Calu3 (cell line): ENCODE measurements at regions not wholly inside any gene's neighbourhood (a gene's known extent, or its start where the extent isn't known, plus 50 kb on each side); places are given as distances from the start of the nearest gene placed in this dataset.

Experiments
- BruUV-seq: library from RNA; stranded (reverse); fragments of 400-500 nt; replicated peaks from 2 replicates; lab custom pipeline; 2021; lab: Mats Ljungman, UMichigan
- CTCF ChIA-PET: fragments of 300-600 bp; sonication (Branson Sonifier 250); formaldehyde crosslinking; loops from one replicate; lab custom pipeline; 2022; ENCODE audit warnings: antibody characterized with exemption; lab: Charles Lee
- DNase-seq: peaks from one replicate; pipeline ENCODE4 v3.0.0; 2022
- H3K27ac Mint-ChIP-seq: one replicate; pipeline ENCODE4 v1.8.0; 2022; ENCODE audit warnings: mixed read lengths; ENCODE audit not compliant: unreplicated experiment
- H3K27me3 Mint-ChIP-seq: one replicate; pipeline ENCODE4 v1.8.0; 2022; ENCODE audit warnings: mixed read lengths; ENCODE audit not compliant: unreplicated experiment
- H3K36me3 Mint-ChIP-seq: one replicate; pipeline ENCODE4 v1.8.0; 2022; ENCODE audit warnings: mild to moderate bottlenecking, moderate library complexity, mixed read lengths; ENCODE audit not compliant: insufficient read depth, unreplicated experiment
- H3K4me1 Mint-ChIP-seq: one replicate; pipeline ENCODE4 v1.8.0; 2022; ENCODE audit warnings: mild to moderate bottlenecking, low read depth, mixed read lengths; ENCODE audit not compliant: unreplicated experiment
- H3K4me3 Mint-ChIP-seq: one replicate; pipeline ENCODE4 v1.8.0; 2022; ENCODE audit warnings: mild to moderate bottlenecking, low read depth, moderate library complexity, mixed read lengths; ENCODE audit not compliant: unreplicated experiment
- H3K9me3 Mint-ChIP-seq: one replicate; pipeline ENCODE4 v1.8.0; 2022; ENCODE audit warnings: low read depth, mixed read lengths; ENCODE audit not compliant: unreplicated experiment
- CTCF ChIP-seq: fragments of 200-600 bp; IDR thresholded peaks from one replicate; pipeline ENCODE4 v1.8.0; 2022; ENCODE audit warnings: antibody characterized with exemption; ENCODE audit not compliant: unreplicated experiment
- intact Hi-C: fragments of 100-400 bp; cut with micrococcal nuclease; formaldehyde crosslinking; loops from one replicate; pipeline ENCODE4 v1.10.0; 2022; ENCODE audit not compliant: unreplicated experiment

GRCh38 chr1:209218113-209218512 lies 365.4 kb upstream of the CAMK1G start:
- DNase-seq = no peak
- no TSS peak for BruUV-seq
- Mint-ChIP-seq H3K27ac (no peak overlapping the region), H3K4me3 (no peak overlapping the region), H3K27me3 (peaks cover 47% of the 10 kb centered on the region), H3K36me3 (no peaks in the 10 kb centered on the region), H3K4me1 (no peaks in the 10 kb centered on the region), H3K9me3 (no peaks in the 10 kb centered on the region)
- TF ChIP-seq CTCF = no peak
- CTCF ChIA-PET = no interaction called here
- intact Hi-C loops = no loop called here

DNA sequence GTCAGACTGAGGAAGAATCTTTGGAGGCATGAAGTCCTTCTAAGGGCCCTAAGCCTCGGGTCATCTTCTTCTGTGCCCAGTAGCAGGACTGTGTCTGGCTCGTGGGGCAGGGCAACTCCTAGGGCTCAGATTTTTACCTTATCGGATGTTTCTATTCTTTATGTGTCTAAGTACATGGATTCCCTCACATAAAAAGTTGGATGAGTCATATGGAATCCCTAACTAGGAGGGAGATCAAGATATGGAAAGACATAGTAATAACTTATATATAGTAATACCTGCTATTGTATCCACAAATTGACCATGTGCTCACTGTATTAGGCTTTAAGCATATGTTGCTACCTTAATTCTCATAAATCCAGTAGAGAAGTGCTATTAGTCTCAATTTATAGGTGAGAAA lies 364.5 kb upstream of the CAMK1G start:
- Mint-ChIP-seq H3K4me3 (no peak overlapping the region), H3K4me1 (no peaks in the 10 kb centered on the region), H3K36me3 (no peaks in the 10 kb centered on the region), H3K27me3 (peaks cover 47% of the 10 kb centered on the region), H3K9me3 (no peaks in the 10 kb centered on the region), H3K27ac (no peak overlapping the region)
- intact Hi-C loops = no loop called here
- TF ChIP-seq CTCF = no peak
- BruUV-seq = no TSS peak
- no peak for DNase-seq
- CTCF ChIA-PET = no interaction called here

GRCh38 chr1:209219791-209220524 lies 363.6 kb upstream of the CAMK1G start:
- H3K36me3 Mint-ChIP-seq = no peaks in the 10 kb centered on the region
- no peak overlapping the region for H3K4me3 Mint-ChIP-seq
- H3K4me1 Mint-ChIP-seq = no peaks in the 10 kb centered on the region
- H3K9me3 Mint-ChIP-seq = no peaks in the 10 kb centered on the region
- H3K27ac Mint-ChIP-seq = no peak overlapping the region
- no TSS peak for BruUV-seq
- DNase-seq = no peak
- H3K27me3 Mint-ChIP-seq = peaks cover 54% of the 10 kb centered on the region
- intact Hi-C loops = no loop called here
- no peak for TF ChIP-seq CTCF
- CTCF ChIA-PET = no interaction called here

- TF ChIP-seq CTCF = no peak
- Mint-ChIP-seq H3K36me3 (no peaks in the 10 kb centered on the region), H3K27me3 (peaks cover 30% of the 10 kb centered on the region), H3K4me1 (no peaks in the 10 kb centered on the region), H3K4me3 (no peak overlapping the region), H3K27ac (no peak overlapping the region), H3K9me3 (no peaks in the 10 kb centered on the region)
- no peak for DNase-seq
- intact Hi-C loops = no loop called here
- CTCF ChIA-PET = no interaction called here
- no TSS peak for BruUV-seq
Measured at GRCh38 chr1:209222826-209223225, 360.7 kb upstream of the CAMK1G start.
